CD4-positive, alpha-beta T cell treated with Interleukin-12 subunit alpha and Interleukin-12 subunit beta, for 1 hour (primary cell): ENCODE measurements at regions not wholly inside any gene's neighbourhood (a gene's known extent, or its start where the extent isn't known, plus 50 kb on each side); places are given as distances from the start of the nearest gene placed in this dataset.
"Not testable (repeated sequence)": the region's sequence is repeated elsewhere in the genome, so short reads cannot be mapped to it uniquely, and the experiment has no call there.

Experiments used
- DNase-seq: peaks from one replicate; pipeline ENCODE4 v3.0.0-alpha.2; 2020

DNA sequence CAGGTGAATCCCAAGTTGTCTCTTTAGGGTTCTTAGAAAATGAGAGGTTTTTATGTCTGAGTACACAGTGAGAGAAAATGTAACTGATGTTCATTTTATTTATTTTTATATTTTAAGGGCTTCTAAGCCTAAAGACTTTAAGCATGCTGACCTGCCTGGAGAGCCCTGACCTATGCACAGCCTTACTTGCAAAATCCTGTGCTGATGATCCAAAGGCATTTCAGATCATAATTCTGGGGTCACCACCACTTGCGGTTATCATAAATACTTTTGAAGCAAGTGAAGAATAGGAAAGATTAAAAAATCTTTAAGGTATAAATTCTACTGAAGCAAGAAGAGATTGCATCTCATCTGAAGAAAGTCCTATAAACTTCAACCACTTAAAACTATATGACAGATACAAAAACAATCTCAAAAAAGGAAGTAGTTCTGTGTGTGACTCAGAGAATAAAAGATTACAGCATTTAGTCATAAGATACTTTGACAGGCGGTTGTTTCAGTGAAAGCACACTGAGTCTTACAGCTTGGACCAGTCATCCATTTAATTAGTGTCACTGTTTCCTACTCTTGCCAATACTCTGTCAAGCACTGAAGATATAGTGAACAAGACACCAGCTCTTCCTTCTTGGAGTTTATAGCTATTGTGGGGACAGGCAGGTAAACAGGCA is 245.2 kb upstream of the DIPK2B start:
- no peak for DNase-seq

DNA sequence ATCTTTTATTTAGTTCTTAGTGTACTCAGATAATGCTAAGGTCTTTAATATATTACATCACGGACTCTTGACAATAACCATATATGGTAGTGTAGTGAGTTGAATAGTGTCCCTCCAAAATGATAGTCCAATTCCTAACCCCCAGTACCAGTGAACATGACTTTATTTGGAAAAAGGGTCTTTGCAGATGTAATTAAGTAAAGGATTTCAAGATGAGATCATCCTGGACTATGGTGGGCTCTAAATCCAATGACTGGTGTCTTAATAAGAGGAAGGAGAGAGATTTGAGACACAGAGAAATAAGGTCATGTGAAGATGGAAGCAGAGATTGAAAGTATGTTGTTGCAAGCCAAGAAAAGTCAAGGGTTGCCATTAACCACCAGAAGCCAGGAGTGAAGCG is 236.5 kb upstream of the DIPK2B start:
- no peak for DNase-seq

DNA sequence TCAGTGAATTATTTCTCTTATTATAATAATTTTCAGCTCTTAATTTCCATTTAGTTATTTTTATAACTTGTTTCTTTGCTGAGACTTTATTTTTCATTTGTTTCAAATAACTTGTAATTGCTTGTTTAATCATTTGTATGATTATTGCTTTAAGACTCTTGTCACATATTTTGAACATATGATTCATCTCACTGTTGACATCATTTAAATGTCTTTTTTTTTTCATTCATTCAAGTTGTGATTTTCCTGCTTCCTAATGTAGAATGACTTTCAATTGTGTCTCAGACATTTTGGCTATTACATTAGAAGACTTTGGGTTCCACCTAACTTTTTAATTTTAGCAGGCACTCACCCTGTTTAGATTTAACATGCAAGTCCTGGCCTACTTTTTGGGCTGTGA is 234.8 kb upstream of the DIPK2B start:
- DNase-seq = no peak

DNA sequence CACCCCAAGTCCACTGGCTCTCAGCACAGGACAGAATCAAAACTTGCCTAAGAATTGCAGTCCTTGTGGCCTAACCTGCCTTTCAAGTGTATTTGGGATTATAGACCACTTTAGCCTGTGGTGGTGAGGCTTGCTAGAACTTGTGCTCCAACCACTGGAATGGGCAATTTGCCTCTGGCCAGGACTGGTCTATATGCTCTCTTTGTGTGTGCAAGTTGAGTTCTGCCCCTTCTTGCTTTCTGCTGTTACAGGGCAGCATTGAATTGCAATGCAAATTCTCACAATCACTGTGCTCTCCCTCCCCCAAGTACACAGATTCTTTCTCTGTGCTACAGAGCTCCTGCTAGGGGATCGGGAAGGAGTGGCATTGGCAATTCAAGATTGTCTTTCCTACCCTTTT is 233.6 kb upstream of the DIPK2B start:
- no peak for DNase-seq

DNA sequence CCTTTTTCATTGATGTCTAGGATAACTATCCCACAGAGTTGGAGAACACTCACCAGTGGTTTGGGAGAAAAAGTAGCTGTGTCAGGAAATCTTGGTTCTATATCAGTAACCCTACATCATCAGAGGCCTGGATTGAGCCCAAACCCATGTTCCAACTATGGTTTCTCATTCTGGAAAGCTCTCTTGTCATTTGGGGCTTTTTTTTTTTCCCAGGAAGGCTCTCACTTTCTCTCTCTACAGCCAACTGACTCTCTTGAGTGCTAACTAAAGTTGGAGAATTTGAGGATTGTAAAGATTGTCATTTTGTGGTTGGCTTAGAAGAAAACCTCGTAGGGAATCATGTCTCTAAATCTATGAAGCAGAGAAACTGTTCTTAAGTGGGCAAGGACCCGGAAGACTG is 228.2 kb upstream of the DIPK2B start:
- no peak for DNase-seq

DNA sequence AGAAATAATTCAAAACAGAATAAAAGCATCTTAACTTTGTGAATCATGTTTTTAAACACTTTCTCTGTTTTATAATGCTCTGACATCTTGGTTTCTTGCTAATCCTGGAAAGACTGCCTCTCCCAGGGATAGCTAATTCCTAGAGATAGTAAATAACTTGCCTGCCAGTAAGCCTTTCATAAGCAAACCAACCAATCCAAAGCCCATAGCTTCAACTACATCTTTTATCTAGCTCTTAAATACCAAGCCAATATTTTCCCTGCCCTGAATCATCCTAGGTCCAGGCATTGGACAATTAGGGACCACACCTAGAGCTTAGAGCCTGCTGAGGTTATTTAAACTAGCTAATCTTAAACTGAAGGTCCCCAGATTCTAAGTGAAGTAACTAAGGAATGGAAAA is 223.7 kb upstream of the DIPK2B start:
- no peak for DNase-seq

DNA sequence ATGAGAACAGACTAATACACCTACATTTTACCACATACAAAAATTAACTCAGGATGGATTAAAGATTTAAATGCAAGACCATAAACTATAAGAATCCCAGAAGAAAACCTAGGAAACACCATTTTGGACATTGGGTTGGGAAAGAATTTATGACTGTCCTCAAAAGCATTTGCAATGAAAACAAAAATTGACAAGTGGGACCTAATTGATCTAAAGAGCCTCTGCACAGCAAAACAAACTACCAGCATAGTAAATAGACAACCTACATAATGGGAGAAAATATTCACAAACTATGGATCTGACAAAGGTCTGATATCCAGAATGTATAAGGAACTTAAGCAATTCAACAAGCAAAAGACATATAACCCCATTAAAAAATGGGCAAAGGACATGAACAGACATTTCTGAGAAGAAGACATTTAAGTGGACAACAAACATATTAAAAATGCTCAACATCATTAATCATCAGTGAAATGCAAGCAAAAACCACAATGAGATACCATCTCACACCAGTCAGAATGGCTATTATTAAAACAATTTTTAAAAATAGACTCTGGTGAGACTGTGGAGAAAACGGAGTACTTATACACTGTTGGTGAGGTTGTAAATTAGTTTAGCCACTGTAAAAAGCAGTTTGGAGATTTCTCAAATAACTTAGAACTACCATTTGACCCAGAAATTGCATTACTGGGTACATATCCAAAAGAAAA is 221.7 kb upstream of the DIPK2B start:
- no peak for DNase-seq

DNA sequence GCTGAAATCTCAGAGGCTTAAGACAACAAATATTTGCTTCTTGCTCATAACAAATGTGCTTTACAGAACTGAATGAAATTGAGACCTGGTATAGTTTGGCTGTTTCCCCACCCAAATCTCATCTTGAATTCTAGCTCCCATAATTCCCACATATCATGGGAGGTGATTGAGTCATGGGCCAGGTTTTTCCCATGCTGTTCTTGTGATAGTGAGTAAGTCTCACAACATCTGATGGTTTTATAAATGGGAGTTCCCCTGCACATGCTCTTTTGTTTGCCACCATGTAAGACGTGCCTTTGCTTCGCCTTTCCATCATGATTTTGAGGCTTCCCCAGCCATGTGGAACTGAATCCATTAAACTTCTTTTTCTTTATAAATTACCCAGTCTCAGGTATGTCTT is 221.1 kb upstream of the DIPK2B start:
- DNase-seq = no peak

DNA sequence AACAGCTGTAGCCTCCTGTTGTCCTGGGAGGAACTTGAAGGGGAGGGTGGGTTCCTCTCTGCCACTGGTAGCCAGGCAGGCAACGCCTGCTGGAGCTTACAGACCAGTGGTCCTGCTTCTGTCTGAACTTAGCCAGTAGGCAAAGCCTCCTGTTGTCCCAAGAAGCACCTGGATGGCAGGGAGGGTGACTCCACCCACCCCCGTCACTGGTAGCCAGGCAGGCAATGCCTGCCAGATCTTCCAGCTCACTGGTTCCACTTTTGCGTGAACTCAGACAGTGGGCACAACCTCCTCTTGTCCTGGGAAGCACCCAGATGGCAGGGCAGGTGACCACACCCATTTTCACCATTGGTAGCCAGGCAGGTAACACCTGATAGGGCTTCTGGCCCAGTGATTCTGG is 203.5 kb upstream of the DIPK2B start:
- DNase-seq = no peak

DNA sequence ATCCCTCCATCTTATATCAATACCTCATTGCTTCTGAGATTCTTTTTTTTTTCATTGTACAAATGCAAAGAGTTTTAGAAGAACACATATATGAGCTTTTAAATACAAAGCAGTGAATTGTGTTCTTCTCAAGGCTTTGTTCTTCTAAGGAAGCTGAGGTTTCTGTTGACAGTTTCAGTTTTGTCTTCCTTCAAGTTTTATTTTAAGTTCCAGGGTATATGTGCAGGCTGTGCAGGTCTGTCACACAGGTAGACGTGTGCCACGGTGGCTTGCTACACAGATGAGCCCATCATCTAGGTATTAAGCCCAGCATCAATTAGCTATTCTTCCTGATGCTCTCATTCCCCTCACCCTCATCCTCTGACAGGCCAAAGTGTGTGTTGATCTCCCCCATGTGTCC is 201.2 kb upstream of the DIPK2B start:
- DNase-seq = no peak

DNA sequence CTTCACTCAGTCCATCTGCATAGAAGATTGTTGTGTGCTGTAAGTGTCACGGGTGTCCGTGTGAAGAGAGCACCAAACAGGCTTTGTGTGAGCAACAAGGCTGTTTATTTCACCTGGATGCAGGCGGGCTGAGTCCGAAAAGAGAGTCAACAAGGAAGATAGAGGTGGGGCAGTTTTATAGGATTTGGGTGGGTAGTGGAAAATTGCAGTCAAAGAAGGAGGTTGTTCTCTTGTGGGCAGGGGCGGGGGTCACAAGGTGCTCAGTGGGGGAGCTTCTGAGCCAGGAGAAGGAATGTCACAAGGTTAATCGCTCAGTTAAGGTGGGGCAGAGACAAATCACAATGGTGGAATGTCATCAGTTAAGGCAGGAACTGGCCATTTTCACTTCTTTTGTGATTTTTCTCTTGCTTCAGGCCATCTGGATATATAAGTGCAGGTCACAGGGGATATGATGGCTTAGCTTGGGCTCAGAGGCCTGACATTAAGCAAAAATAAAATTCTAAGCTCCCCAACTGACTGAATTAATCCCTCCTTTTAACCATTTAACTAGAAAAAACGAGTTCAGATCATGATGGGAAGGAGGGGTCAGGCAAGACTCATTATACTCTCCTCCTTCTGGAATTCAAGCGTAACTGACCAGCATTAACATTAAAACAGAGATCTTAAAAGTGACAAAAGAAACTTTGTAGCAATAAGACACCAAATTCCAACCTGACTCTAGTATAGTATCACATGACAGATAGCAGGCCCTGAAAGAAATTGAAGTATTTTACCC is 200.5 kb upstream of the DIPK2B start:
- not testable (repeated sequence) for DNase-seq

DNA sequence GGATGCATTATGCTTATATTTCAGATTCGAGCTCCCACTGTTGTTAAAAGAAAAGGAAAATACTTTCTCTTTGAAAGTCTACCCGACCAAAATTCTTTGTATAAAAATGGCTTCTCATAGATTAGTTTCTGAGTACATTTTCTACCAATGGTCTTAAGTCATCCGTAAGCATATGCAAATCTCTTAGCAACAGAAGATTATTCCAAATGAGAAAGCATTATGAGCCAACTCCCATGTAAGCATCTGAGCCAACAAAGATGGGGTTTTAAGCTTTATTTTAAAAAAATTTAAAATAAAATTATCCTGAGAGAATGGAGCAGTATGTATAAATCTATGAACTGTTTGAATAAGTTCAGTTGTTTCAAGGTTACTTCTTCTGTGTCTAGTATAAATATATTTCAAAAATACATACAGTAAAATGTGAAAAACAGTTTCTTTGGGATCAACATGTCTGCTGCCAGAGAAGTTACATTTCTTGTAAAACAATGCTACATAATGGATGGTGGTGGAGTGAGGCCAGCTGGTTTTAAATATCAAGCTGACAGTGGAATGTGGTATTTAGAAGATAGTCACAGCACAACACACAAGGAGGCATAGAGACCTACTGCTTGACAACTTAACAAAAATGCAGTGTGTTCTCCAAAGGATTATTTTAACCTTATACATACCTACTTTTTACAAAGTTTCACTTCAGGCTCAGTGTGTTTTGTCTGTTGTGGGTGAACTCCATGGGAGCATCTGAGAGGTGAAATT is 199.5 kb upstream of the DIPK2B start:
- DNase-seq = no peak

DNA sequence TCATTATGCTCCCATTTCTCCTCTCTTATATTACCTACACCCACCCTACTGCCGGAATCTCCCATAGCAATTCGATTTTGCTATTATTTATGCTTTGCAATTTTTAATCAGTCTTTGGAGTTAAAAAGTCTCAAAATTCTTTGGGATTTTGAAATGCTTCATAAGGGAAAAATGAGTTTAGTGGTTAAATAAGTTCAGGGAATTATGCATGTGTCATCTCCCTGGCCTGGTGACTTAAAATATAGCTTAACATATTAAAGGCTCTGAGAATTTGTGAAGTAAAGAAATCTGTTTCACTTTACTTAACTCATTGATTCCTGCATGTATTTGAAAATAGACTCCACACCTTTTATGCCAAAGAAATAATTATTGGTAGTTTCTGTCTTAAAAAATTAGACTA is 185.1 kb upstream of the DIPK2B start:
- no peak for DNase-seq

DNA sequence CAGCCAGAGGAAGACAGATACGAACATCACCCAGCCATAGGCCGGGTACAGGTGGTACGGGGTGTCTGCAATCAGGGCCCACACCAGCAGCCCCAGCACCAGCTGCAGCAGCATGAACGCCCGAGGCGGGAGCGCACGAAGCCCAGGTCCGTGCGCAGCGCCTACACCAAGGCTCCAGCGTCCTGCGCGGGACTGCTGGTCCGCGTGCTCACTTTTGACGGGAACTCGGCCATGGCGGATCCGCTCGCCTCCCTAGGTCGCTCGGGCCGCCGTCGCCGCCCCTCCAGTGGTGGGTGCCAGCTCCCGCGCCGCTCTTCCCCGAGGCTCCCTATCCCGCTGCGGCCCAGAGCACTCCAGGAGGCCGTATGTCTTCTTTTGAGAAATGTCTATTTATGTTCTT is 181.2 kb upstream of the DIPK2B start:
- DNase-seq = no peak

DNA sequence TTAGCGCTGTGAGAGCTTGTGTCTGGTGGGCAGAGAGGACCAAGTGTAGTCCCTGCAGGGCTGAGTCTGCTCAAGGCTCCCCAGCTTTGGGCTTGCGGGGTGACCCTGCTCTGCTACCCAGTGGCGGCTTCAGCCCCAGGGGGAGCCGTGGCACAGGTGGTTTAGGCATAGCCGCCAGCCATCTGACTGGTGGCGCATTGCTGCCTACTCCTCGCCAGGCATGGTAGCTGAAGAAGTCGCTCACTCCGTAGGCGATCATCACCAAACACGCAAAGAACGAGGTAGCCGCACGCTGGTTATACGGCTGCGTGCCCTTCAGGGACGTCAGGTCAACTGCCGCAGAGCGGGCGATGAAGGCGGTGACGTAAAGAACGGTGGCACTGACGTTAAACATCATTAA is 180.7 kb upstream of the DIPK2B start:
- no peak for DNase-seq

DNA sequence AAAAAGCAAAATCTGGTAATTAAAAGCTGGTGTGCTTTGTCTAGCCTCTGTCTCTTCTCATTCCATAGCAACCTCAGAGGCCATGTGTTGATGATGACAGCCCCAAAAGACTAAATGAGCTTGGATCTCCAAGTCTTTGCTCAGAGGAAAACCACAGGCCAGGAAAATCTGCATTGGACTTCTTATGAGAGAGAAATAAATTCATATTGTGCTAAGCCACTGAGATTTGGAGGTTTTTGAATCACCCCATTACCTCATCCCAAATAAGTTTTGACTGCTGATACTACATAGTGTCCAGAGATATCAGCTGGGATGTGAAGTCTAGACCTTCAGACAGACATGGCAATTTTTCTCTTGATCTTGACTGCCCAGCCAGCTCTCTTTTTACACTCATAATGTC is 178.6 kb upstream of the DIPK2B start:
- DNase-seq = no peak

DNA sequence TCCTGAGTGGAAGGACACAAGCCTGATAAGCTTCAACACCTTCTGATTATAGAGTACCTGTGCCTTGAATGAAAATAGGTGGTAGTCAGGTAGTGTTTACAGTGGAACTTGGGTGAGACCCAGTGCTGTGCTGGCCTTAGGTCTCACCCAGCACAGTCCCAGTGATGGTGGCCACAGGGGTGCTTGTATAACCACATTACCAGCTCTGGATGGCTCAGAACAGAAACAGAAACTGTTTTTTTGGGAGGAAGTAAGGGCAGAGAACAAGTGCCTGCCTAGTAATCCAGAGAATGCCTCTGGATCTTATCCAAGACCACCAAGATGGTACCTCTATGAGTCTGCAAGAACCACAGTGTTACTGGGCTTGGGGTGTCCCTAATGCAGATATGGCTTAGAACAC is 171.5 kb upstream of the DIPK2B start:
- no peak for DNase-seq

DNA sequence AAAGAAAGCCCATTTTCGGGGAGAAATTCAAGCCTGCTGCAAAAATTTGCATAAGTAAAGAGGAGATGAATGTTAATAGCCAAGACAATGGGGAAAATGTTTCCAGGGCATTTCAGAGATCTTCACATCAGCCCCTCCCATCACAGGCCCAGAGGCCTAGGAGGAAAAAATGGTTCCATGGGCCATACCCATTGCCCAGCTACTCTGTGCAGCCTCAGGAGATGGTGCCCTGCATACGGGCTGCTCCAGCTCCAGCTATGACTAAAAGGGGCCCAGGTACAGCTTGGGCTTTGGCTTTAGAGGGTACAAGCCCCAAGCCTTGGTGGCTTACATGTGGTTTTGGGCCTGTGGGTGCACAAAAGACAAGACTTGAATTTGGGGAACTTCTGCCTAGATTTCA is 168.0 kb upstream of the DIPK2B start:
- no peak for DNase-seq

DNA sequence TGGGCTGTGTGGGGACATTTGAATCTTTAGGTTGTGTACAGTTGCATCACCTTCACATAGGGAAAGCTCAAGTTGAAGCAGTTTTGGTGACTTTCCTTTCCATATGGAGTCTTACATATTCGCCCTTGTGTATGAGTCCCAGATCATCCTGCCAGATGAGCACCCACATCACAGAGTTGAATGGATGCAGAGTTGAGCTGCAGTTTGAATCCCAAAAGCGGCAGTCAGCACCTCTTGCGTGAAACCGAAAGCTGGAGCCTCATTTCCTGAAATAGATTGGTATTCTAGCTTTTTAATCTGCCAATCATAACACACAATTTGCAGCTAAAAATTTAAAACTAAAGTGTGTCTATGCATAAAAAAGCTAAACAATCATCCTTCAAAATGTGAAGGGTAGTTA is 162.9 kb upstream of the DIPK2B start:
- DNase-seq = no peak

DNA sequence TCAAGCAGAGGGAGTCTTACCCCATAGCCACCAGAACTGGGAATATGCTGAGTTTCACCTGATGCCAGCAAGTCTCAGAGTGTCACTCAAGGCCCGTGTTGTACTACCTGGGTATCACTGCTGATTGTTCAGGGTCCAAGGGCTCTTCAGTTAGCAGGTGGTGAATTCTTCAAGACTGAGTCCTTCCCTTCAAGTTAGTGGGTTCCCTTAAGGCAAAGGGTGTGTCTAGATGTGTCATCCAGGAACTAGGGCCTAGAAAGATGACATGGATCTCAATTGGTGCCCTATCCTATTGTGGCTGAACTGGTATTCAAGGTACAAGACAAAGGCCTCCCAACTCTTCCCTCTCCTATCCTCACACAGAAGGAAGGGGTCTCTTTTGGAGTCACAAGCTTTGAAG is 159.9 kb upstream of the DIPK2B start:
- DNase-seq = no peak

DNA sequence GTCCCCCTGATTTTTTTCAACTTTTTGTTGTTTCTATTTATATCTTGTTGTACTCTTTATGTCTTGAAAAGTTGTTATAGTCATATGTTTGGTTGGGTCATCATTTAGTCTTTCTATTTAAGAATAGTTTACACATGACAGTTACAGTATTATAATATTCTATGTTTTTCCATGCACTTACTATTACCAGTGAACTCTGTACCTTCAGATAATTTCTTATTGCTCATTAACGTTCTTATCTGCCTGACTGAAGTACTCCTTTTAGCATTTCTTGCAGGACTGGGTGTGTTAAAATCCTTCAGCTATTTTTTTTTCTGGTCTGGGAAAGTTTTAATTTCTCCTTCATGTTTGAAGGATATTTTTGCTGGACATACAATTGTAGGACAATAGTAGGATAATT is 157.7 kb upstream of the DIPK2B start:
- DNase-seq = no peak

DNA sequence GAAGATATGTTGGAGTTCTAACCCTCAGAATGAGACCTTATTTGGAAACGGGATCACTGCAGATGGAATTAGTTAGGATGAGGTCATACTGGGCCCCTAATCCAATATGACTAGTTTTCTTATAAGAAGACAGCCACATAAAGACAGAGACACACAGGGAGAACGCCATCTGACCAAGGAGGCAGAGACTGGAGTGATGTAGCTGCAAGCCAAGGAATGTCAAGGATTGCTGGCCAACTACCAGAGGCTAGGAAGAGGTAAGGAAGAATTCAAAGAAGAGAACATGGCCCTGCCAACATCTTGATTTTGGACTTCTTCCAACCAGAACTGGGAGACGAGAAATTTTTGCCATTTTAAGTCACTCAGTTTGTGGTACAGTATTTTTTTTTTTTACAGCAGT is 152.8 kb upstream of the DIPK2B start:
- DNase-seq = no peak

DNA sequence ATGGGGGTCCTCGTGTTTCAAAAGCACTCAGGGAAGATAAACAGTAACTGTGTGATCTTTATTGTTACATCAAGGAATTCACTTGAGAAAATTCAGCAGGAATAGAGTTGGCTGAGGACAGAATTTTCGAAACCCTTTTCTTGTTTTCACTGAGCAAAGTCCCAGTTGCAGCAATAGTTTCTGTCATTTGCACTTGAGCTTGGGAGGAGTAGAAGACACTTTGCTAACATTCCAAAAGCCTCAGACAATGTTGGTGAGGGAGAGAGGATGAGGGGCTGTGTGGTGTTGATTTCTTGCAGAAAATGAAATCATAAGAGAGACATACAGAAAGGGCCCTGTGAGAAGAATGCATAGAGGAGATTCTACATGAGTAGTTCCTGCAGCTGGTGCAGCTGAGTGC is 151.9 kb upstream of the DIPK2B start:
- no peak for DNase-seq

DNA sequence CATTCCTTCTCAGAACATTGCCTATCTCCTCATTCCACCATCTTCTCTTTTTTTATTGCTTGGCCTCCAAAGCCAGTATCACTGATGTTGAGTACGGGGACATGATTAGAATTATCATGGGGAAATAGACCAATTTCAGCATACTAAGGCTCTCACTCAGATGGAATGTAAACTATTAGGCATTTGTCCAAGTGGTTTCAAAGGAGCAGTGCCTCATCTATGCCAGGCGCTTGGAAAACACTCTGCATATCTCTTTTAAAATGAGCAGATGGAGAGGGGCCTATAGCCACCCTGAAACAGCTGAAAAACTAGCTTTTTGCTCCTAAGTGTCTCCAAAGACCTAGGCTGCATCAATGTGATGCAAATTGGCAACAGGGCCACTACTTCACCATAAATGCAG is 150.8 kb upstream of the DIPK2B start:
- no peak for DNase-seq
